HPDE6-E6E7 (cell line): ENCODE measurements at regions not wholly inside any gene's neighbourhood (a gene's known extent, or its start where the extent isn't known, plus 50 kb on each side); places are given as distances from the start of the nearest gene placed in this dataset.
"Not testable (repeated sequence)": the region's sequence is repeated elsewhere in the genome, so short reads cannot be mapped to it uniquely, and the experiment has no call there.

ENCODE experiments used
- DNase-seq: peaks from one replicate; pipeline ENCODE4 v3.0.0; 2011; ENCODE audit warnings: missing footprints; ENCODE audit errors: extremely low spot score

DNA sequence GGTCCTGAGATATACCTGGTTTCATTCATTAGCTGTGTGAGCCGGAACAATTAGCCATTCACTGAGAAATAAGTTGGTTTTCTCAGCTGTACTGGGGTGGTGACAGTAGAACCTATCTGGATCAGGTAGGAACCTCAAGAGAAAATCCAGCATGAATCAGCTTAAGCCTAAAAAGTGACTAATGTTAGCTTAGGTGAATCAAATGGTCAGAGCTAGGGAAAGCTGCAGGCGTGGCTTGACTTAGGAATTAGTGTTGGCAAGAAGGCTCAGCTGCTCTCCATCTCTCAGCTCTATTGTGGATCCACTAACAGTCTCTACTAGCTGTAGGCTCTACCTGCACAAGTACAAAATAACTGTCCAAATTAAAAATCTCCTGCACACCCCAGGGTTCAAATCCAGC is 1025.5 kb downstream of the RAB28 start:
- DNase-seq, result peak; percentile 43

GRCh38 chr4:12452291-12452690 is 1023.6 kb upstream of the HS3ST1 start:
- no peak for DNase-seq

DNA sequence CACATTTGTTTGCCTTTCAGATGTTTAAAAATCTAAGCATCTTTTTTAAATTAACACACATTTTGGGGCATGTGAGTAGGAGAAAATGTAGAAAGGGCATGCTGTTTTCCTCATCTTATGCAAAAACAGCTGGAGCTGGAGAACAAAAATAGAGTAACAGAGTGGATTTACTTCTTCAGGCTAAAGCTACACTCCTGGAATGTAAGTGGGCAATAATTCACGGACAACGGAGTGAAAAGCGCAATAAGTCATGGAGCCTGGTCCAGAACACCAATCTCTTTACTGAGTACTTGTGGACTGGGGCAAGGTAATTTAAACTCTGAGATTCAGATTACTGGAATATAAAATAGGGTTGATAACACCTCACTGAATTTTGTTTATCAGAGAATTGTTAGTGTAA is 1018.8 kb upstream of the HS3ST1 start:
- no peak for DNase-seq

DNA sequence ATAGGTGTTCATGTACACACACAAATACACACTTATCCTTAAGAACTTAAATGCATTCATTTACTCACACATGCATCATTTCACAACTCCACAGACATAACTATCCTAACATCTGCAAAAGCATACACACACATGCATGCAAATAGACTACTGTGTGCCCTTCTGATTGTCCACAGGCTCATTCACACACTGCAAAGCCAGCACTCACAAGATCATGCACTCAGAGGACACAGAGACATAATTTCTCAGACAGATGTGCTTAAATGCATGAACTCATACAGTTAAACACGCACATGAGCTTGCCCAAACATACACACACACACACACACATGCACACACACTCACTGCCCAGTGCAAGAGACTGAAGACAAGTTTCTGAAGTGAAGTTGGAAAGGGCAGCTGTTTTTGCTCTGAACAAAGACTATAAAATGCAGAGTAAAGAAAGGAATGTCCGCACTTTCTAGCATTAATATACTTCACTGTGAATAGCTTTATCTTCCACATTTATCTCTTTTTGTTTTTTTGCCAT is 1018.0 kb upstream of the HS3ST1 start:
- DNase-seq, result no peak

GRCh38 chr4:12446256-12446655 is 1017.6 kb upstream of the HS3ST1 start:
- no peak for DNase-seq

DNA sequence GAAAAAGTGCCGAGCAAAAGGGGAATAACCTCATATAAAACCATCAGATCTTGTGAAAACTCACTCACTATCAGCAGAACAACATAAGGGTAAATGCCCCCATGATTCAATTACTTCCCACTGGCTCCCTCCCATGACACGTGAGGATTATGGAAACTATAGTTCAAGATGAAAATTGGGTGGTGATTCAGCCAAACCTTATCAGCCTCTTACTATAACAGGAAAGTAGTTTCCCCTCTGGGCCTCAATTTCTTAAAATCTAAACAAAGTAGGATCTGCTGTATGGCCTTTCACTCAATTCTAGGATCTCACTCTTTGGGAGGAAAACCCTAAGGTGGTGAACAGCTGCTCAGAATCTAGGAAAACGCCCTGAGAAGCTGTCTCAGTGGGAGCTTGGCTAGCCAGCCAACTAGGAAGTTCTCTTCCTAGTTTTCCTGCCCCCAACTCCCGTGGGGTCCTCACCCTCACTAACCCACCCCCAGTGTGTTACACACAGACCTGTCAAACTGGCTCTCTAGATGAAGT is 1017.1 kb upstream of the HS3ST1 start:
- DNase-seq, result no peak

DNA sequence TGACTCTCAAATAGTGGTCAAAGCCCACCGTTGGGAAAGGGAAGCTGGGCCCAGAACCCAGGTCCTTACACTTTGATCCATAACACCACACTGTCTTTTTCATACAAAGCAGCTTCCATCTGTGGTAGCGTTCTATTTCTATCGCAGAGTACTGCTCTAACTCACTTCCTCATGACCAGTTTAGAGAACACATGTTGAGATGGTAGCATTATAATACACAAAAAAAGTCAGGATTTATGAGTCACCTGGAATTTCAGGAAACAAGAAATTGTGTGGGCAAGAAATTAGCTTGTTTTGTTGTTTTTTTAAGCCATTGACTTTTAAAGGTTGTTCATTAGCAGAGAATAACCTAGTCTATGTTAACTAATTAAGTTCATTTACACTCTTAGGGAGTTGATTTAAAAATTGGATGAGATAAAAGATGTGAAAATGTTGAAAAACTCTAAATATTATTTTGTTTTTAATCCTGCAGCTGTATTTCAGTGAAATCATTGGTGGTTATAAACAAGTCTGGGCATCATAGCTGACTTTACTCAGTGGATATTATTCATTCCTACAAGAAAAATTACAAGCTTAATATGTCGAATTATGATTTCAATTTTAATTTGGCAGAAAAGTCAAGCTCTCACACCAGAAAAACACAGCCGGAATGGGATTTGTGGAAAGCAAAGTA is 1011.1 kb upstream of the HS3ST1 start:
- peak; percentile 15 for DNase-seq

GRCh38 chr4:12431259-12431658 is 1002.6 kb upstream of the HS3ST1 start:
- DNase-seq, result not testable (repeated sequence)

DNA sequence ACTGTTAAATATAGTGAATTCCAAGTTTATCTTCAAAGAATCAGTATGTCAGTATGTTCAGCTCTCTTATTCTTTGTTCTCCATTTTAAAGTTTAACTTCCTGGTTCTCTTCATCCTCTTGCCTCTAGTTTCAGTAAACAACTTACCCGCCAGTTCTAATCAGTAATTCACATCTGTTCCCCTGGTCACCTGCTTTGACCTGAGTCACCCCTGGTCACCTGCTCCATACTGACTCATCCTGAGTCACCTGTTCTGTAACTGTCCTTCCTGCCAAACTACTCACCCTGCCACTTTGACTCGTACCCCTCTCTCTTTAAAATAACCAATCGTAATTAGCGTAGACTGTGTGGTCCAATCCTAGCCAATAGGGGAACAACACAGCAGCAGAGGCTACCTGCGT is 992.7 kb upstream of the HS3ST1 start:
- no peak for DNase-seq

DNA sequence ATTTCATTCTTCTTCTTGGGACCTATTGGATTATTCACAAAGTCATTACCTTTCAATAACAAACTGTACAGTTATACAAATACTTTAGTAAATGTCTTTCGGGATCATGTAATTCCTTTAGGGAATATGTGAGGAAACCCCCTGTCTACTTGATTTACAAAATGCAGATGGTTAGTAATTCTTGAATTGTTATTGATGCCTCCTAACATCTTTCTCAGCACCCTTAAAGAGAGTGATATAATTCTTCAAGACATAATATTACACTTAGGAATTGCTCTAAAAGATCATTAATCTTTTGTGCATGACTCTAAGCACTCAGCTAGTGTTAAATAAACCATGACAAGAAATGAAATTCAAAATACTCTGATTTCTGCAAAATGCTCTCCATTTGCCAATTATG is 988.1 kb upstream of the HS3ST1 start:
- DNase-seq, result no peak

DNA sequence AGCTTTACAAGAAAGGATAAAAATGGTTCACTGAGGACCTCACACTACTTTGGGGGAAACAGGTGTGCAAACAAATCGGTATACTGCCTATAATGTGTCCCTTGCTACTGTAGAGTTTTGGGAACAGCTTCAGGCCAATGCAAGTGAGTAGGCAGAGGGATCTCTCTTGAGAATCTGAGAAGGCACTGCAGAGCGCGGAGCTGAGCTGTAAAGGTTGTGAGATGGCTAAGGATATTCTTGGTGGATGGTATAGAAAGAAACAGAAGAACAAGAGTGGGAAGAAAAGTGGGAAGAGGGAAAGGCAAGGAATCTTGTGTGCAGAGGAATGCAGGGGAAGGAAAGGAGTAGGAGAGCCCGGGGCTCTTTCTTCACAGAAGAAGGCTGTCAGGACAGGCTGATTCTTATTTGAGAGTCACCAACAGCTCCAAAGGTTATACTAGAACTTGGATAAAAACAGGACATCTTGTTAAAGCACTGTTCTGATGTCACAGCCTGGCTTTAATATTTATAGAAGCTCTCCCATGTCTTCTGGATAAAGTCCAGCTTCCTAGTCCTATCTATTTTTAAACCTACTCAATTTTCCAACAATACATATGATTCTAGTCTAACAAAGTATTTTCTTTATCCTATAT is 985.6 kb upstream of the HS3ST1 start:
- DNase-seq, result no peak

DNA sequence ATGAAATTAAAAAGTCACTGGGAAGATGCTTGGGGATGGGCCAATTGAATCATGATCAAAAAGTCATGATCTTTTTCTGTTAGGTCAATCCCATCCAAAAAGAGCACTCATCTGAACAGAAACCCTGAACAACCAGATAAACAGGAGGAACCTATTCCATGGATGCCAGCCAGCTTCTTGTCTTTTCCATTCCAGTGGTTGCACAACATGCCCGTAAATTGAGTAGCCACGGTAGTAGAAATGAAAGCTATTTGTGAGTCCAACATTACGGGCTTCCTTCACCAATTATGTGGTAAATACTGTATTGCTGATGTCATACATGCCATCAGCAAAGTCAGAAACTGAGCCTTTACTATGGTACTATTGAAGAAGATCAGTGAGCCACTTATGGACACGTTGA is 982.4 kb upstream of the HS3ST1 start:
- no peak for DNase-seq

DNA sequence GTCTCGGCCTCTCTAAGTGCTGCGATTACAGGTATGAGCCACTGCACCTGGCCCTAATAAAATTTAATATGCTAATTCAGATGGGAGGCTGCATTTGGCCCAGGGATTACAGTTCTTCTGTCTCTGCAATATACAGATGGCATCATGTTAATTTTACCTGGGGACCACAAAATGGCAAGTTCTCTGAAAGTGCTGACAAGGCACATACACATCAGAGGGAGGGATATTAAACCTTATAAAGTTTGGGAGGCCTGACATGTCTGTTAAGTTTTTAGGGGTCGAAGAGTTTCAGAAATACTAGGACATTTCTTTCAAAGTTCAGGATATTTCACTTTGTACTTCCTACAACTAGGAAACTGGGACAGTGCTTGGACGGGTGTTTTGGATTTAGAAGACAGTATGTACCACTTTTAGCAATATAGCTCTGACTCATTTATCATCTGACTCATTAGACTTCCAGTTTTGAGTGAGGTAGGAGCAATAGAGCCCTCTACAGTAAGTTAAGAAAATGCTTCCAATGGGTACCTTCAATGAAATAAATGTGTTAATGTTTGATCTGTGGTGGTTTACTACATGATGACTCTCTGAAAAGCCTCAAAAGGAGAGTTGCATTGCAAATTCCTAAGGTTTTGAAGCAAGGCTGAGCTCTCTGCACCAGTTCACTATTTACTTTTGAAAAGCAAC is 981.0 kb upstream of the HS3ST1 start:
- DNase-seq, result peak; percentile 63

- DNase-seq, result no peak
Observed at GRCh38 chr4:12408364-12408763, 979.7 kb upstream of the HS3ST1 start.

DNA sequence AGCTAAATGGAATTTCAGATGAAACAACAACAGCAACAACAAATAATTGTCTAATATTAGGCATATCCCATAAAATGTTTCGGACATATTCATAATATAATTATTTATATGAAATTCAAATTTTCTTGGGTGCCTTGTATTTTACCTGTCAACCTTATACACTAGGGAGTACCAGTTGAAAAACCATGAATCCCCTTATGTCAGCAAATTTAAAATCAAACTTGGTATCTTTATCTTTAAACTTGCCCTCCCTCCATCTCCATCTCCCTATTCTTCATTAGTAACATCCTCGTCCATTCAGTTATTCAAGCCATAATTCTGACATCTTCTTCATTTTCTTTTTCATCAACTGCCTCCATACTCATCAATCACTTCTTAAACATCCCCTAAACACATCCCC is 974.5 kb upstream of the HS3ST1 start:
- DNase-seq, result no peak

DNA sequence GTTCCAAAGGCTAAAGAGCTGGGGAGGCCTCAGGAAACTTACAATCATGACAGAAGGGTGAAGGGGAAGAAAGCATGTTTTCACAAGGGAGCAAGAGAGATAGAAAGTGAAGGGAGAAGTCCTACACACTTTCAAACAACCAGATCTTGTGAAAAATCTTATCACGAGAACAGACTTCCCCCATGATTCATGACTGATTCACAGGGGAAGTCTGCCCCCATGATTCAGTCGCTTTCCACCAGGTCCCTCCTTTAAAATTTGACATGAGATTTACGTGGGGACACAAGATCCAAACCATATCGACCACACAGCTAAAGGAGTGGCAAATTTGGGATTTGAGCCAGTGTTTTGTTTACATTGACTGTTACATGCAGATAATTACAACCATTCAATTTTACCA is 971.1 kb upstream of the HS3ST1 start:
- peak; percentile 2 for DNase-seq

DNA sequence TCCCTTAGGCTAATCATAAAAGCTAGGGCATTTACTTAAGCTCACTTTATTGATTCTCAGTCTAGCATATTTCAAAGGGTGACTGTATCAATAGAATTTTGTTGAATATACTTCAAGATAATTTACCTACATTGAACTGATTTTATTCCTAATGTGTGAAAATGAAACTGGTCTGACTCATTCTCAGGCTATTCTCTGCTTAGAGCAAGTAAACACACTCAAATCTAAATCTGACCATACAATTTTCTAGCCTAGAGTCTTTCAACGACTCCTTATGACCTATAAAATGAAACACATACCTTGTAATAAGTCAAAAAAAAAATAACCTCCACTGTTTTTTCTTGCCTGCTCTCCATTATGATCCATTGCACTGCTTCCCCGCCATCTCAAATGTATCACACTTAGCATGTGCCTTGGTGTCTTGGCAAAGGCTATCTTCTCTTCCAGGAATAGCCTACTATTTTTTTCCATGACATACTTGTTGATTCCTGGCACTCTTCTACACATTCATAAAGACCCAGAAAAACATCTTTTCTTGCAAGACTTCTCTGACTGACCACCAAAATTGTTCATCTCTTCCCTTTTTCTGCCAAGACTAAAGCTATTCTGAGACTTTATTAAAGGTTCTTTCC is 965.1 kb upstream of the HS3ST1 start:
- no peak for DNase-seq

- DNase-seq, result no peak
Observed at GRCh38 chr4:12389604-12390003, 960.9 kb upstream of the HS3ST1 start.

DNA sequence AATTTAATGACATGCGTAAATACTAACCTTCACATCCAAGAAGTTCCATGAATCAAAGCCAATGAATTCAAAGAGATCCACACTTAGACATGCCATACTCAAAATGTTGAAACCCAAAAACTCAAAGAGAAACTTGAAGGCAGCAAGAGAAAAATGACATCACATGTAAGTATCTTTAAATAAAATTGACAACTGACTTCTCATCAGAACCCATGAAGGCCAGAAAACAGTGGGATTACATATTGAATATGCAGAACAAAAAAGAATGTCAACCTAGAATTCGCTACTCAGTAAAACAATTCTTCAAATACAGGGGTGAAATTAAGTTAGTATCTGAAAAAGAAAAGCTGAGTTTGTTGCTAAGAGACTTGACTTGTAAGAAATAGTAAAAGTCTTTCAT is 953.9 kb upstream of the HS3ST1 start:
- no peak for DNase-seq

DNA sequence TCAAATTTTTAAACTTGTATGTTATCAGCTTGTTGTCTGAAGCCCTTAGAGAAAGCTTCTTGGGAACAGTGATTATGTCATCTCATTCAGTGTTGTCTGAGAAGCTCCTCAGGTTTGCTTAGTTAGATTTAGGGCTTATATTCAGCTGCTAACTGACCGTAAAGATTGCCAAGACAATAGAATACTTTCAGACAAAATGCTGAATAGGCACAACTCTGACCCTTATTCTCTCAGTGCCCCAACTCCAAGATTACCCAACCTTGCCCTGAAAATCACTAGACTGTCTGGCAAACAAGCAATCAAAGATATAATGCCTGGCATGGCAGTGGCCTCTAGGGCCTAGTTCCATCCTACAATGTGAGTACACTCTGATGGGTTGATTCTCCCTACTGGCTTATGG is 950.5 kb upstream of the HS3ST1 start:
- no peak for DNase-seq

DNA sequence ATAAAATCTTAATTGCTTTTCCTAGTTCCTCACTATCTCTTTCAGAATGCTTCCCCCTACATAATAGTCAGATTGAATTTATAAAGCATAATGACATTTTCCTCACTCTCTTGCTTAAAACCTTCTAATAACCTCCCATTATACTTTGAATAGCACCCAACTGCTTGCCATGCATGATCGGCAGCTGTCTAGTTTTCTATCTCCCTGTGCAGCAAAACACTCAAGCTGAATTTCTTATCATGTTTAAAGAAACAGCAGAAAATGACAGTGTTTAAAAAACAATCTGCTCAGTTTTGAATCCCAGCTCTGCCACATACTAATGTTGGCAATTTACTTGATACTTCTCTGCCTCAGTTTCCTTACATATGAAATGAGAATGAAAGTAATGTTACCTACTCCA is 947.1 kb upstream of the HS3ST1 start:
- DNase-seq, result no peak

DNA sequence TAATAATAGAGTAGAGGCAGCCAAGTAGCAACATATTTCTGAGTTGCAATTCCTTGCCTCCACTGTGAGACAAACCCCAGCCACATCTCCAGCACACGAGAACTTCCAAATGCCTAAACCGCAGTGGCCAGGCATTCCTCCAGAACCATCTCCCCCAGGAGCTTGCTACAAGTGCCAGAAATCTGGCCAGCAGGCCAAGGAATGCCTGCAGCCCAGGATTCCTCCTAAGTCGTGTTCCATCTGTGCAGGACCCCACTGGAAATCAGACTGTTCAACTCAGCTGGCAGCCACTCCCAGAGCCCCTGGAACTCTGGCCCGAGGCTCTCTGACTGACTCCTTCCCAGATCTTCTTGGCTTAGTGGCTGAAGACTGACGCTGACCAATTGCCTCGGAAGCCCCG is 937.2 kb upstream of the HS3ST1 start:
- DNase-seq, result not testable (repeated sequence)
